CD4-positive, alpha-beta memory T cell (primary cell): ENCODE measurements at regions not wholly inside any gene's neighbourhood (a gene's known extent, or its start where the extent isn't known, plus 50 kb on each side); places are given as distances from the start of the nearest gene placed in this dataset.

Experiments
- CTCF ChIA-PET: fragments of 350-600 bp; sonication (Branson Sonifier 250); formaldehyde crosslinking; loops from one replicate; lab custom pipeline; 2021; ENCODE audit warnings: inconsistent platforms; ENCODE audit not compliant: partially characterized antibody; lab: Charles Lee
- POLR2A ChIA-PET: fragments of 350-600 bp; sonication (Branson Sonifier 250); formaldehyde crosslinking; loops from one replicate; lab custom pipeline; 2021; ENCODE audit not compliant: partially characterized antibody; lab: Charles Lee
- DNase-seq, 5 donors: peaks; one replicate each; pipeline versions ENCODE4 v3.0.0 to v3.0.0-alpha.2; 2020 to 2022; ENCODE audit warnings: mixed read lengths in 1 of 5
- H3K27ac ChIP-seq: one replicate; pipeline ENCODE4 v1.7.0; 2013; ENCODE audit warnings: low read depth, low read length
- H3K27me3 ChIP-seq: 2 replicates; pipeline ENCODE4 v1.7.0; 2013; ENCODE audit warnings: mild to moderate bottlenecking, low read length, moderate library complexity; ENCODE audit not compliant: insufficient read depth
- H3K36me3 ChIP-seq: 2 replicates; pipeline ENCODE4 v1.7.0; 2013; ENCODE audit warnings: mild to moderate bottlenecking, low read length, moderate library complexity; ENCODE audit not compliant: insufficient read depth
- H3K4me1 ChIP-seq: 2 replicates; pipeline ENCODE4 v1.7.0; 2013; ENCODE audit warnings: mild to moderate bottlenecking, low read length, moderate library complexity; ENCODE audit not compliant: insufficient read depth
- H3K4me3 ChIP-seq, 2 donors: one replicate each; pipeline ENCODE4 v1.7.0; 2013; ENCODE audit warnings: low read length in 2 of 2, mild to moderate bottlenecking in 1 of 2
- H3K9me3 ChIP-seq, 2 donors: one replicate each; pipeline ENCODE4 v1.7.0; 2013; ENCODE audit warnings: low read length in 2 of 2, control low read depth in 1 of 2; ENCODE audit not compliant: control insufficient read depth in 1 of 2
- H3K27ac Mint-ChIP-seq, 7 donors: one replicate each; pipeline ENCODE4 v1.8.0; 2020 to 2021; ENCODE audit warnings: mixed read lengths in 7 of 7, mild to moderate bottlenecking in 6 of 7, inconsistent platforms in 3 of 7, moderate library complexity in 3 of 7
- H3K27me3 Mint-ChIP-seq, 2 donors: one replicate each; pipeline ENCODE4 v1.8.0; 2020 to 2021; ENCODE audit warnings: mixed read lengths in 2 of 2
- H3K36me3 Mint-ChIP-seq, 2 donors: one replicate each; pipeline ENCODE4 v1.8.0; 2020 to 2021; ENCODE audit warnings: mixed read lengths in 2 of 2, inconsistent platforms in 1 of 2, mild to moderate bottlenecking in 1 of 2
- H3K4me1 Mint-ChIP-seq, 4 donors: one replicate each; pipeline ENCODE4 v1.8.0; 2020 to 2021; ENCODE audit warnings: mixed read lengths in 4 of 4, mild to moderate bottlenecking in 1 of 4
- H3K4me3 Mint-ChIP-seq, 8 donors: one replicate each; pipeline ENCODE4 v1.8.0; 2020 to 2021; ENCODE audit warnings: mixed read lengths in 8 of 8, mild to moderate bottlenecking in 7 of 8, moderate library complexity in 6 of 8, inconsistent platforms in 3 of 8
- H3K9me3 Mint-ChIP-seq, 8 donors: one replicate each; pipeline ENCODE4 v1.8.0; 2020 to 2021; ENCODE audit warnings: mixed read lengths in 8 of 8, mild to moderate bottlenecking in 5 of 8, inconsistent platforms in 3 of 8, moderate library complexity in 1 of 8
- intact Hi-C: fragments of 100-400 bp; cut with micrococcal nuclease; formaldehyde crosslinking; loops from one replicate; pipeline ENCODE4 v1.15.1; 2023

DNA sequence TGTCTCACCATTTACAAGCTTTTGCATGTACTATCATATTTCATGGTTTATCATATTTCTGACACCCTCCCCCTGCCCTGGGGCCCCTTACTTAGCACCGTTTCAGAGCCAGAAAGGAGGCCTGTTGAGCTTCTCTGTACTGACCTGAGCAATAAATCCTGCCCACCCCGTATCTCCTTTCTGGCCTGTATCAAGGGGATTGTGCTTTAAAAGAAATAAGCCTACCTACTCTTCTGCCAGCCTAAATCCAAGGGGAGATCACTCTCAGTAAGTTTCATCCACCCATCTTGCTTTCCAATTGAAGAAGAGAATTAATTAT, 54.0 kb upstream of the FST start:
- intact Hi-C loops, result no loop called here
- H3K9me3 ChIP-seq, result no peaks in the 10 kb centered on the region

DNA sequence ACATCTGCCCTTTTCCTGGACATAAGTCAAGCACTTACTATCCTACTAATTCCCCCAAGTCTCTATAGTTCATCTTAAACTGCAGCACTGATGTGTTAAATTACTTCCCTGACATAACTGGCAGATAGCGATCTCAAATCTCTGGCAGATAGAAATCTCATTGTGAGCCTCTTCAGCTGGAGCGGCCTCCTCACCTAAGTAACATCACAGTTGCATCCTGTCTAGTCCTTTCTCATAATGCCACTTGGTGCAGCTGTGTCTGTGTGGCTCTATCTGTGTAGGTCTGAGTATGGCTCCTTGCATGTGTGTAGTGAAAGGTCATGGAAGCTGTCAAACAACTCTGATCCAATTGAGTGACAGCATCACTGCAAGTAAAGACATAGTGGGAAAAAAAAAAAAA, 53.6 kb upstream of the FST start:
- no peaks in the 10 kb centered on the region for H3K36me3 Mint-ChIP-seq
- Histone ChIP-seq H3K4me1 (no peaks in the 10 kb centered on the region), H3K36me3 (no peaks in the 10 kb centered on the region), H3K9me3 (no peaks in the 10 kb centered on the region), H3K27me3 (no peaks in the 10 kb centered on the region), H3K27ac (no peak overlapping the region), H3K4me3 (no peak overlapping the region)
- H3K27ac Mint-ChIP-seq, result no peak overlapping the region
- H3K4me1 Mint-ChIP-seq, result no peaks in the 10 kb centered on the region
- no peak for DNase-seq
- CTCF ChIA-PET, result interaction anchor here (0.9 to 1.8 kb wide), 2 partner anchors 50 to 803 kb away, joined by 3 to 6 read pairs; no protein-coding TSS in a partner anchor
- POLR2A ChIA-PET, result no interaction called here
- intact Hi-C loops, result no loop called here
- H3K27me3 Mint-ChIP-seq, result peaks cover 3 to 11% of the 10 kb centered on the region in 2 donors
- no peak overlapping the region for H3K4me3 Mint-ChIP-seq
- H3K9me3 Mint-ChIP-seq, result no peaks in the 10 kb centered on the region

More for the DNA sequence above, 54.0 kb upstream of the FST start:
- no peaks in the 10 kb centered on the region for H3K4me1 Mint-ChIP-seq
- no peaks in the 10 kb centered on the region for H3K9me3 Mint-ChIP-seq
- H3K36me3 Mint-ChIP-seq, result no peaks in the 10 kb centered on the region
- Histone ChIP-seq H3K4me3 (no peak overlapping the region), H3K27ac (no peak overlapping the region), H3K4me1 (no peaks in the 10 kb centered on the region), H3K36me3 (no peaks in the 10 kb centered on the region), H3K27me3 (no peaks in the 10 kb centered on the region)
- POLR2A ChIA-PET, result no interaction called here
- H3K27ac Mint-ChIP-seq, result no peak overlapping the region
- no peak overlapping the region for H3K4me3 Mint-ChIP-seq
- peaks cover 3 to 11% of the 10 kb centered on the region in 2 donors for H3K27me3 Mint-ChIP-seq
- CTCF ChIA-PET, result interaction anchor here (0.9 to 1.8 kb wide), 3 partner anchors 11 to 803 kb away, joined by 3 to 6 read pairs (median 3); no protein-coding TSS in a partner anchor
- no peak for DNase-seq

GRCh38 chr5:53427965-53428364, 52.5 kb upstream of the FST start:
- CTCF ChIA-PET, result no interaction called here
- Mint-ChIP-seq H3K36me3 (no peaks in the 10 kb centered on the region), H3K4me1 (no peaks in the 10 kb centered on the region), H3K27me3 (peaks cover 3 to 11% of the 10 kb centered on the region in 2 donors), H3K27ac (no peak overlapping the region), H3K4me3 (no peak overlapping the region), H3K9me3 (no peaks in the 10 kb centered on the region)
- DNase-seq, result no peak
- POLR2A ChIA-PET, result no interaction called here
- H3K27ac ChIP-seq, result no peak overlapping the region
- intact Hi-C loops, result no loop called here
- H3K36me3 ChIP-seq, result no peaks in the 10 kb centered on the region
- H3K4me3 ChIP-seq, result no peak overlapping the region
- H3K4me1 ChIP-seq, result no peaks in the 10 kb centered on the region
- H3K27me3 ChIP-seq, result no peaks in the 10 kb centered on the region
- no peaks in the 10 kb centered on the region for H3K9me3 ChIP-seq

DNA sequence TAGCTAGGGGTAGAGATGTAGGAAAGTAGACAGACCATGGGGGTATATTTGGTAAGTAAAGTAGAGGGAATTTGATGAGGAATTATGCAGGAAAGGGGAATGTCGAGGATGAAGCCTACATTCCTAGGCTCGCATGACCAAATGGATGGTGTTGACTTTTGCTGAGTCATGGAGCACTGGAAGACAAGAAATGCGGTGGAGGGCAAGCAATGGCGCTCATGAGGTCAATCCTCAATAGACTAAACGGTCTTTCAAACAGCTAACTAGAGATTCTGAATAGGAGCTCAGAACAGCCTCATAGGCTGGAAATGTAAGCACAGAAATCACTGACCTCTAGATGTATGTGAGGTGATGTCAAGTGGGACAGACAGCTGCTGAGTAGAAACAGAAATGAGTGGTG, 50.7 kb upstream of the FST start:
- Mint-ChIP-seq H3K27me3 (peaks cover 5% of the 10 kb centered on the region in 2 donors), H3K4me1 (no peaks in the 10 kb centered on the region), H3K27ac (no peak overlapping the region), H3K9me3 (no peaks in the 10 kb centered on the region), H3K4me3 (no peak overlapping the region), H3K36me3 (no peaks in the 10 kb centered on the region)
- Histone ChIP-seq H3K4me1 (no peaks in the 10 kb centered on the region), H3K4me3 (no peak overlapping the region), H3K36me3 (no peaks in the 10 kb centered on the region), H3K27me3 (no peaks in the 10 kb centered on the region), H3K9me3 (no peaks in the 10 kb centered on the region), H3K27ac (no peak overlapping the region)
- CTCF ChIA-PET, result no interaction called here
- POLR2A ChIA-PET, result no interaction called here
- no peak for DNase-seq
- intact Hi-C loops, result no loop called here

DNA sequence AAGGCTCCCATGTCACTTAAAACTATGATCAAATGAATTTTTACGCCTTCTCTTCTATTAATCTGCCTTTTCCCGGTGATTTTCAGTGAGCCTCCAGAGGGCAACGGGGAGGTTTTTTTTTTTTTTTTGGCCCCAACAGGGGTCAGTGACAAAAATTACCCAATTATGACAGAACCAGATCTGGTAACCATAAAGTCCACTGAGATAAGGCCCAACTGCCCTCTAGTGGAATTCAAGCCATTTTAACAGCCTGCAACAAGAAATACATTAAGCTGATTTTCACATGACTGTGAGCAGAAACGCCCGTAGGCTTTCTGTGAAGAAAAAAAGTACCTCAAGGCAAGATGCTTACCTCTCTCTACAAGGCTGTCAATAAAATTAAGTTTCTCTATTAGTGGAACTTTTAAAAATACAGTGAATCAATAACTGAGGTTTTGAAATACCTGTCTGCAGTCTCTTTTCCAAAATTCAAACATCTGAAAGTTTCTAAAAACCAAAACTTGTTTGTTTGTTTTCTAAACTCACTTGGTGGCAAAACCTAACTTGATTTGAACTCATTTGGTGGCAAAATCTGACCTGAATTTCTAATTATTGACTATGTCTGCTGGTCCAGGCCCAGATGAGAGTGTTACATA, 49.7 kb upstream of the FST start:
- Histone ChIP-seq H3K9me3 (no peaks in the 10 kb centered on the region), H3K4me1 (no peaks in the 10 kb centered on the region), H3K27me3 (no peaks in the 10 kb centered on the region), H3K27ac (no peak overlapping the region), H3K4me3 (no peak overlapping the region), H3K36me3 (no peaks in the 10 kb centered on the region)
- POLR2A ChIA-PET, result no interaction called here
- no peak overlapping the region for H3K4me3 Mint-ChIP-seq
- no peaks in the 10 kb centered on the region for H3K4me1 Mint-ChIP-seq
- H3K9me3 Mint-ChIP-seq, result no peaks in the 10 kb centered on the region
- no peak for DNase-seq
- CTCF ChIA-PET, result no interaction called here
- H3K36me3 Mint-ChIP-seq, result no peaks in the 10 kb centered on the region
- peaks cover 5% of the 10 kb centered on the region in 2 donors for H3K27me3 Mint-ChIP-seq
- intact Hi-C loops, result no loop called here
- no peak overlapping the region for H3K27ac Mint-ChIP-seq
